C1 segment of cervical spinal cord (tissue), 14 donors: ENCODE measurements at regions not wholly inside any gene's neighbourhood (a gene's known extent, or its start where the extent isn't known, plus 50 kb on each side); places are given as distances from the start of the nearest gene placed in this dataset.
"Not testable (repeated sequence)": the region's sequence is repeated elsewhere in the genome, so short reads cannot be mapped to it uniquely, and the experiment has no call there.

Experiments used
- DNase-seq, 14 donors: peaks; one replicate each; lab custom pipeline; 2025; lab: John Stamatoyannopoulos, UW

DNA sequence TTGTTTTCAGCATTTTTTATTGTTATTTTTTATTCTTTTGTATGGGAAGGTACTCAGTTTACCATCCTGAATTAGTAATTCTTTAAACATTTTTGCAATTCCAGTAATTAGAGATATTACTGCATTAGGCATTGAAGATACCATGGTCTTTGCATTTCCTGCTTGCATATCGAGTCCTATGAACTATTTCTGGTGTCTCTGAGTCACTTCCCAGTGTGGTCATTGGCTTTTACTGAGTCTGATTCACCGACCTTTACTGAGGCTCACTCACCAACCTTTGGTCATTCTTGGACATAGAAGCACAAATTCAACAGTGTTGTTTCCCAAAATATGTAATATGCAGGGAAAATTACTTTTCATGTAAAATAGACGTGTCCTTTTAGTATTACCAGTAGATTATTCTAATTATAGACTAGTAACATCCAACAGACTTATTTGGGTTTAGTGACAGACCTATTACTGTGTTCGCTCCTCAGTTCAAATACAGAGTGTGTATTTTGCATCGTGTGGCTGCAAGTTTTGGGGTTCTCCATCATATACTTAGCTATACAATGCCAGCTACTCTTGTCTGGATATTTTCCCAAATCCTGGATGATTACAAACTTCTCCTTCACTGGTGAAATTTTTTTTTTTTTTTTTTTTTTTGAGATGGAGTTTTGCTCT is 180.7 kb upstream of the PRSS1 start:
- DNase-seq = no peak

DNA sequence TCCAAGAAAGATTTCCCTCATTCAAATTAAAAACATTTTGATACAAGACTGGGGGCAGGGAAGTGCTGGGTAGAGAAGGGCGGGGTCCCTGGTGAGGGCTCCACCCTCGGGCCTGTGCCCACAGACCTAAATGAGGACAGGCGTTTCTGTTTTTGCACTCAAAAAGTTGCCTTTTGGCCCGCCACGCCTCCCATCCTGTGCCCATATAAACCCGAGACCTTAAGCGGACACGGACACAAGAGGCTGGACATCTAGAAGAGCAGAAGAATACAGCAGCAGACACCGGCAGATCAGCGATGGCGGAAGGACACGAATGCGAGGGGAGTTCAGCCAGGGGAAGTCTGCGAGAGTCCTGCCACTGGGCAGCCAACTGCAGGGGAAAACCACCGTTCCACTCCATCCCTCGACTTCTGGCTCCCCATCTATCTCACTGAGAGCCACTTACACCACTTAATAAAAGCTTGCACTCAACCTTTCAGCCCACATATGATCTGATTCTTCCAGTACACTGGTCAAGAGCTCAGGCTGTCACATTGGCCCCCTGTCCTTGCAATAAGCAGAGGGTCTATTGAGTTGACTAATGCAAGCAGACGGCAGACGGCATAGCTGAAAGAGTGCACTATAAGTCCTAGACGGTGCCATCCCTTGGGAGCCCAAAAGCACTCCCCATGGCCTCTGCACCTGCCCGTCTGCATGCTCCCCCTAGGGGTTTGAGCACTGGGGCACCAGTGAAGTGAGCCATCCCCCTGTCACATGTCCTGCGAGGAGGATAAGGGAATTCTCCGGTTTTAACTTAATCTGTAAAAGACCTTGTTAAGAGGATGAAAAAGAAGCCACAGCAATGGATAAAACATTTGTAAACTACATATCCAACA is 181.8 kb upstream of the PRSS1 start:
- DNase-seq = no peak

DNA sequence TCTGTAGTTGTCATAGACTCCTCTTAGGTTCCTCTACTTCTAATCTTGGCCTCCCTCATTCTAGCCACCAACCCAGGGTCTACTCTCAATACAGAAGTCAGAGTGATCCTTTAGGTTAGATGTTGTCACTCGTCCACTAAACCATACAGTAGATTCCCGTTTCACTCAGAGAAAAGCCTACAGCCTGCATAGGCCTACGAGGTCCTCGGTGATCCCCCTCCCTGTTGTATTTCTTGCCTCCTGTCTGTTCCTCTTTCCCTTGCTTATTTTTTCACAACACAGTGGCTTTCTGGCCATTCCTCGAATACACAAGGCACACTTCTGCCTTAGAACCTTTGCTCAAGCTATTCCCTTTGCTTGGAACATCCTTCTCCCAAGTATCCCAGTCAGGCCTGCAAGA is 183.0 kb upstream of the PRSS1 start:
- no peak for DNase-seq

DNA sequence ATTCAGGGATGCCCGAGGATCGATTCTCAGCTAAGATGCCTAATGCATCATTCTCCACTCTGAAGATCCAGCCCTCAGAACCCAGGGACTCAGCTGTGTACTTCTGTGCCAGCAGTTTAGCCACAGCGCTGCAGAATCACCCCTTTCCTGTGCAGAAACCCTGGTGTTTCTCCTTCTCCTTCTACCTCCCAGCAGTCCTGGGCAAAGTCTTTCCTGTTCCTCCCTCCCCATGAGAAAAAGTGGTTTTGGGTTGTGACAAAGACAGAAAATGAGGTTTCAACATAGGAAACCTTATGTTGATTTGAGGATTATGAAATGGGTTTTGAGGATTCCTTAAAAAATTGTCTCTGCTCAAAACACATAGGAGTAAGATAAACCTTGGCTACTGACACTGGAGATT is 185.1 kb upstream of the PRSS1 start:
- not testable (repeated sequence) for DNase-seq

DNA sequence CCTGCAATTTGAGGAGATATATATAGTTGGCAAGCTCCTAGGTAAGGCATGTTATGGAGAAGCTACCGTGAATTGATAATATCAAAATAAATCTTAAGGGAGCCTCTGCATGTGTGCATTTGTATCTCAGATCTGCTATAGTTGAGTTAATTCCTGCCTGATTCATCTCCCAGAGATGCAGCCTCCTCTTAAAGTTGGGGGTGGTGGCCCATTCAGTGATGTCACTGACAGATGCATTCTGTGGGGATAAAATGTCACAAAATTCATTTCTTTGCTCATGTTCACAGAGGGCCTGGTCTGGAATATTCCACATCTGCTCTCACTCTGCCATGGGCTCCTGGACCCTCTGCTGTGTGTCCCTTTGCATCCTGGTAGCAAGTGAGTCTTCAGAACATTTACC is 185.8 kb upstream of the PRSS1 start:
- no peak for DNase-seq

DNA sequence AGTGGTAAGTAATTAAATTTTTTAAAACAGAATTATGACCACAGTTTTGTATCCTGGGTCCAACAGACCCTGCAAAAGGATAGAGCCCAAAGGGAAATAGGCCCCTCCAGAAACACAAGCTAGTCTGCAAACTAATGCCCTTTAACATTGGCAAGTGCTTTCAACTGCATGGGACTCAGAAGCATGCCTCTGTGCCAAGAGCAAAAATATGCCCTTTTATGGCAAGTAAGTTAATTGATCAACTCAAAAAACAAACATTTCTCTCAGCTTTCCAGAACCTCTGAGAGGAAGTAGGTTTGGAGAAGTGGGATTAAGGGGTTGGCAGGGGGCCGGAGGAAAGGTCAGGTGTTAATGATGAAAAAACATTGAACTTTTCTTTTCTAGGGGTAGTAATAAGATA is 186.6 kb upstream of the PRSS1 start:
- no peak for DNase-seq

DNA sequence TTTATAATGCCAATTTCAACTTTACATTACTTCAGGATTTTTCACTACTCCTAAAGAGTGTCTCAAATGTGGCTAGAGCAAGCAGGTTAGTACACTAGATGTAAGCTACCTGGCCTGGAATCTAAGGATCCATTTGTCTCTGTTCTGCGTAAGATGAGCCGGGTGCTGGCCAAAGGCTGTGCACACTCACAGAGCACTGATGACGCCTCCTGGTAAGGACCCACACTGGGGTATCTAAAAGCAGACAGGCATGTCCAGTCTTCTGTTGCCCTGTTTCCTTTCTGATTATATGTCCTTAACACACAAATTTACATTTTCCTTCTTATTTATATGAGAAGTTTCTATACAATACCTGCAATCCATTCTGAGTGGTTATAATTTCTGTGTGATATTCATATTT is 187.9 kb upstream of the PRSS1 start:
- not testable (repeated sequence) for DNase-seq

DNA sequence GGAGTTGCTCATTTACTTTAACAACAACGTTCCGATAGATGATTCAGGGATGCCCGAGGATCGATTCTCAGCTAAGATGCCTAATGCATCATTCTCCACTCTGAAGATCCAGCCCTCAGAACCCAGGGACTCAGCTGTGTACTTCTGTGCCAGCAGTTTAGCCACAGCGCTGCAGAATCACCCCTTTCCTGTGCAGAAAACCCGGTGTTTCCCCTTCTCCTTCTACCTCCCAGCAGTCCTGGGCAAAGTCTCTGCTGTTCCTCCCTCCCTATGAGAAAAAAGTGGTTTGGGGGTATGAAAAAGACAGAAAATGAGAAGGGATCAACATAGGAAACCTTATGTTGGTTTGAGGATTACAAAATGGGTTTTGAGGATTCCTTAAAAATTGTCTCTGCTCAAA is 188.5 kb upstream of the PRSS1 start:
- DNase-seq = not testable (repeated sequence)

DNA sequence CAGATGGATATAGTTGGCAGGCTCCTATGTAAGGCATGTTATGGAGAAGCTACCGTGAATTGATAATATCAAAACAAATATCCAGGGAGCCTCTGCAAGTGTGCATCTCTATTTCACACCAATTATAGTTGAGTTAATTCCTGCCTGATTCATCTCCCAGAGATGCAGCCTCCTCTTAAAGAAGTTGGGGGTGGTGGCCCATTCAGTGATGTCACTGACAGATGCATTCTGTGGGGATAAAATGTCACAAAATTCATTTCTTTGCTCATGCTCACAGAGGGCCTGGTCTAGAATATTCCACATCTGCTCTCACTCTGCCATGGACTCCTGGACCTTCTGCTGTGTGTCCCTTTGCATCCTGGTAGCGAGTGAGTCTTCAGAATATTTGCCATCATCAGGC is 189.1 kb upstream of the PRSS1 start:
- no peak for DNase-seq

DNA sequence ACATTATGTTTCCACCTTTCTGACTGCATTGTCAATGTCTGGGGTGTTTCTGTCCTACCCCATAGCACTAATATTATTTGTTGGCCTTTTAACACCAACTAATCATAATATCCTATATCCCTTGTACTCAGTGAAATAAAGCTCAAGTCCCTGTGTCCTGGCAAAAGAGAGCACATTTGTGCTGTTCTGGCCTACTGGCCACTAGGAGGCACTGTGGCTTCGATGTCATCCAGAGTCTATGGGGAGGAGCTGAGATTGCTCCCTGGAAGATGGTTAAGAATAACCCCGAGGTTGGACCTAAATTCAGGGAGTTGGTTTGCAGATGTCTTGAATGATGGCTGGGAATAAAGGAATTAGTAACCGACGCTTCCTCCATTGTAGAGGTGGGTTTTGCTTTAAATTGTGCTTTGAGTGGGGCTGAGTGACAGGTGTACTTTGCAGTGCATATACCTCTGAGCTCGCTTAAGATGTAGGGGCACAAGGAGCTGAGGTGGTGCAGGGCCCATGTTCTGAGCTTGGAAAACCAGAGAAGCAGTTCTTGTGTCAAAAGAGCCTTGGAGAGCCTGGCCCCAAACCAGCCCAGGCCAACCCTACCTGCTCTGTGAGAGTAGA is 191.2 kb upstream of the PRSS1 start:
- DNase-seq = peak in 1 of 14 donors; percentile 2

DNA sequence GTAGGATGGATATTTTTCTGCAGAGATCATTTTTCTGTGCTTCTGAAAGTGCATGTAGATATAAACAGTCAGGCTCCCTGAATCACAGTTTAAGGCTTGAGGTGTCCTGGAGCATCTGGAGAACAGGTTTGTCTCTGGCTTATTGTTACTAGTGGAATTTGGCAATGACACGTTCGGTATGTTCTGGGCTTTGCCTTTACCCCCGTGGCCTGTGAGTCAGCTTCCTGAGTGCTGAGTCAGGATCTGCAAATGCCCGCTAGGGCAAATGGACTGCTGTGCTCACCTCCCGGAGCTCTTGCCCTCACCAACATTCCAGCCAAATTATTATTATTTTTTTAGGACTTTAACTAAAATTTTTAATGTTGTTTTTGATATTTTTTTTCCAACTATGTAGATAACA is 192.5 kb upstream of the PRSS1 start:
- peak in 1 of 14 donors; percentile 3 for DNase-seq

DNA sequence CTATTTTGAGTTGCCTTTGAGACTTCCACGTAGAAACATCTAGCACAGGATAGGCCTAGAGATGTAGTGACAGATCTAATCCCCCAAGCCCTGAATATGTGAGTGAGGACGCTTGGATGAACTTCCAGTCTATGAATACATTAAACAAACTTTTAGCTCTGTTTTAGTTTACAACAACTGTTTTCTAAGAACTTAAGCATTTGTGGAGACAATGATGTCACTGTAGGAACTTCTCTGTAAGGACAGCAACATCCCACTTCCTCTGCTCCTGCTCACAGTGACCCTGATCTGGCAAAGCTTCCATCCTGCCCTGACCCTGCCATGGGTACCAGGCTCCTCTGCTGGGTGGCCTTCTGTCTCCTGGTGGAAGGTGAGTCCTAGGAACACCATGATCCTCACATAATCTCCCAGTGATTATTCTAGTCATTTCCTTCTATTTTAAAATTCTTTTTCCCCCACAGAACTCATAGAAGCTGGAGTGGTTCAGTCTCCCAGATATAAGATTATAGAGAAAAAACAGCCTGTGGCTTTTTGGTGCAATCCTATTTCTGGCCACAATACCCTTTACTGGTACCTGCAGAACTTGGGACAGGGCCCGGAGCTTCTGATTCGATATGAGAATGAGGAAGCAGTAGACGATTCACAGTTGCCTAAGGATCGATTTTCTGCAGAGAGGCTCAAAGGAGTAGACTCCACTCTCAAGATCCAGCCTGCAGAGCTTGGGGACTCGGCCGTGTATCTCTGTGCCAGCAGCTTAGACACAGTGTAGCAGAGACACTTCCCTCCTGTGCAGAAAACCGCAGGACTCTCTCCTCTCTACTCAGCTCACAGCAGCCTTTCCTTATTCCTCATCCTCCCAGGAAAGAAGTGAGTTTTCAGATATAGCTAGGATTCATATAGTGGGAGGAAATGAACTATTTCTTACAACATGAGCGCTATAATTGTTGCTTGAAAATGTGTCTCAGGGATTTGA is 194.4 kb upstream of the PRSS1 start:
- DNase-seq = no peak

DNA sequence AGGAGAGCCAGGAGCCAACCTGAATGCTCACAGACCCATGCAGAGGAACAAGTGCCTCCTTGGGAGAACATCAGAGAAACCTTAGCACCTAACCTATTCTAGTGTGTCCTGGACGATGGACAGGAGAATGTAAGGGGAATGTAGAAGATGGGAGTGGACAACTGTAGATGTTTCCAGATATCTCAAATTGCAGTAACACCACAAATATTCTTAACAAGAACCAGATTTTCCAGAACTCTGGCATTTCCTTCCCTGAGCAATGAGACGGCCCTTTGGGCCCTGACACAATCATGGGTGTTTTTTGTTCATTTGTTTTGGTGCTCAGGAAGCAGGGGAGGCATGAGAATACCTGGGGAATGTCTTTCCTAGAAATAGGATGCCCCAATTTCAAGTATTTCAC is 196.1 kb upstream of the PRSS1 start:
- DNase-seq = no peak

DNA sequence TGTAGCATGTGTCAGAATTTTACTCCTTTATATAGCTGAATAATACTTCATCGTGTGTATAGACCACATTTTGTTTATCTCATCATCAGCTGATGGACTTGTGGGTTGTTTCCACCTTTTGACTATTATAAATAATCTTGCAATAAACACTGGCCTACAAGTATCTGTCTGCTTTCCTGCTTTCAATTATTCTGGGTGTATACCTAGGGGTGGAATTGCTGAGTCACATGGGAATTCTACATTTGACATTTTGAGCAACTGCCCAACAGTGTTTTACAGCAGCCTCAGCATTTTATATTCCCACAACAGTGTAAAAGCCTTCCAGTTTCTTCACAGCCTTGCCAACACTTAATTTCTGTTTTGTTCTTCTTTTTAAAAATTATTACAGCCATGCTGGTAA is 200.3 kb upstream of the PRSS1 start:
- DNase-seq = no peak

DNA sequence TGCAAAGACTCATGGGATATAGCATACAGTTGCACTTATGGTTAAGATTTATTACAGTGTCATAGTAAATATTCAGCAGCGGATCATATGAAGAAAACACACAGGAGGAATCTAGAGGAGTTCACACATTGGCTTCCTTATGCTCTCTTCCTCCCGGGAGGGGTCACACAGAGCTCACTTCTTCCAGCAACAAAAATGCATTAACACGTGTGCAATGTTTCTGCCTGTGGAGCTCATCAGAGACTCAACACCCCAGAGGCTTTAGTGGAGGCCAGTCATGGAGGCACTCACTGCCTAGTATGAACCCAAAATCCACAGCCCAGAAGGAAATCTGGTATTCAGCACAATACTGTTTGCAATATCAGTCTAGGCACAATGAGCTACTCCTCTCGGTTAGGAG is 202.8 kb upstream of the PRSS1 start:
- no peak for DNase-seq

DNA sequence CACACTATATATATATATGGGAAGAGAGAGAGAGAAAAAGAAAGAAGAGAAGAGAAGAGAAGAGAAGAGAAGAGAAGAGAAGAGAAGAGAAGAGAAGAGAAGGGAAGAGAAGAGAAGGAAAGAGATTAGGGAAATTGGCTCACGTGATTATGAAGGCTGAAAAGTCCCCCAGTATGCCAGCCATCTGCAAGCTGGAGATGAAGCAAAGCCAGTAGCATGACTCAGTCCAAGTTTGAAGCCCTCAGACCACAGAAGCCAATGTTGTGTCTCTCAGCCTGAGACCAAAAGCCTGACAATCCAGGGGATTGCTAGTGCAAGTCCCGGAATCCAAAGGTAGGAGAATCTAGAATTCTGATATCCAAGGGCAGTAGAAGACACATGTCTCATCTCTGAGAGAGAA is 206.3 kb upstream of the PRSS1 start:
- DNase-seq = no peak

DNA sequence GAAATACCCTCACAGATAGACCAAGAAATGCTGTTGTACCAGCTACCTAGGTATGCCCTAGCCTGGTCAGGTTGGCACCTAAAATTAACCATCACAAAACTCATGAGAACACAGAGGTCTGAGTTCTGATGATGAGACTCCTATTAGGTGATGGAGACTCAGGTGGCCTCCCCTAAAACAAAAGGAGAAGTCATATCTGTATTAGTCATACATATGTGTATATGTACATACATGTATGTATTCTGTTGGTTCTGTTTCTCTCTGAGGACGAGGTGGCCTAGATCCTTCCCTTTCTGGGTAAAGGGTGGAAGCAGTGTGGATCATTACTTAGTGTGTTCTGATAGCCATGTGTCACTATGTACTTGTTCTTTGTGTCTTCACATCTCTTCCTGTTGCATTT is 207.2 kb upstream of the PRSS1 start:
- DNase-seq = no peak

DNA sequence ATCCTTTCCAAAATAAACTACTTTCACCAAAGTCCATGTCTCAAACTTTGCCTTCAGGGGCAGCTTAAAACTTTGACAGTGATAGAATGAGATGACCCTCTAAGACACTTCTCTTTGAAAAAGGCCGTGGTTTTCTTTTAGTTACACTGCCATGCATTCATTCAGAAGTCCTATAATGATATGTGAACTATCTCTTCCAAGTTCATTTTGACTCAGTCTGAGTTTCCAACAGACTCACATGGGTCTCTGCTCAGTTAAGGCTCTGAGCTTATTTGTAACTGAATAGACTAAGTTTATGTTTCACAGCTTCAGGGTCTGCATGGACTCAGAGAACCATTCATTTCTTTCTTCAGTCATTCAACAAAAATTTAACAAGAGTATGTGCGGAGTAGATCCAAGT is 208.9 kb upstream of the PRSS1 start:
- no peak for DNase-seq

DNA sequence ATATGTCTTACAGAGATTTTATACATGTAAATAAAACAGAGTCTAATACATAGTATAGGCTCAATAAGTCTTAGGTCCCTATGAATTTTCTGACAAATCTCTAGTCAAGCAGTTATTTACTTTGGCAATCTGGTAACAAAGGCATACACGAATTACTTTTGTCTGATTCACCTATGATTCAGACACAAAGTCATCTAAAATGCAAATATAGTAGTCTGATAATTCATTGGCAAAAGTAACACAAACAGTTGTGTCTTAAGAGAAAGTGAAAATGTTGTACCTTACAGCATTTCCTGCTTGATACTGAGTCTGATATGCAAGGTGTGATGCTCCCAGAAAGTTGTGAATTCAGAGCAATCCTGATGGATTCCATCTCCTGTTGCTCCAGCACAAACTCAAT is 209.4 kb upstream of the PRSS1 start:
- no peak for DNase-seq

DNA sequence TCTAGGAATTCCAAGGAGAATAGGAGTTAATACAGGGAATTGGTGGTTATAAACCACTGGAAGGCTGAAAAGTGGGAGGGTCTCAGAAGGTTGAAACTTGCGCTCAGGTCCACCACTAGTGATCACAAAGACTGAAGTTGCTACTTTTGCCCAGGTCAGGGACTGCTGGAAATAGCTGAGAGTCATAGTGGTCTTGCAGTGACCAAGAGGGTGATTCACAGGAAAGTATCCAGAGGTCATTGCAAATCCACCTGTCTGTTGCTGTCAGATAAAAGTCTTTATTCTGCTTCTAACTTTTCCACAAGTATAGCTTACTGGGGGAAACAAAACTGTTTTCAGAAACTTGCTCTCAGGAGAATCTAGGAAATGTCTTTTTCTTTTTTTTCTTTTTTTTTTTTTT is 211.5 kb upstream of the PRSS1 start:
- DNase-seq = no peak

DNA sequence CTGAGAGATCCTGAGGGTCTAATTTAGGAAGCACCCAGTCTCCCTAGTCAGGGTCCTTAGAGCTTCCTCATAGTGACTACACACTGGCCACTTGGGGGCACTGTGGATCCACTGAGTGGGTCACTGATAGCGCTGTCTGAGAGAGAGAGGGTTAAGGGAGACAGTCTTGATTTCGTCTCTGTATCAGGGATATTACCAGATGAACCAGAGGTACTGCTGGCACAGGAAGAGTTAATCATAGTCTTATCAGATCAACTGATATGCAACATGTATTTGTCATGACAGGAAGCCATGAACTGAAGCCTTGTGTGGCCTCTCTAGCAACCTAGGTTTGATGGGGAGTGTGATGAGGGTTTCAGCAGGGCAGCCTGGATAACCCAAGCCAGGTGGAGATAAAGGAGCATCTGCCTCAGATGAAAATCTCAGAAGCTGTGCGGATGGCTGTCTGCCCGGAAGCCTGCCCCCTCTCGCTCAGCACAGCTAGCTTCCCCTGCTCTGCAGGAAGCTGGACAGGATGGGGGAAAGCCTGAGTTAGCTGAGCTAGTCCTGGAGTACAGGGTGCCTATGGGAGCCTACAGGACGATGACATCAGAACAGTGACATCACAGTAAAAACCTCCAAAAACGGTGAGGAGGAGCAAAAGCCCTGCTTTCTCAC is 214.0 kb upstream of the PRSS1 start:
- DNase-seq = peak in 4 of 14 donors; percentile 8 to 38 (median 27)
